PC-3 (cell line): ENCODE measurements at regions not wholly inside any gene's neighbourhood (a gene's known extent, or its start where the extent isn't known, plus 50 kb on each side); places are given as distances from the start of the nearest gene placed in this dataset.

ENCODE experiments used
- ATAC-seq: fragments of 200-7000 bp; cut with Tn5 transposase; 2 replicates; pipeline ENCODE4 v1.9.1; 2020; ENCODE audit warnings: mild to moderate bottlenecking, moderate library complexity
- BruUV-seq: library from RNA; stranded (reverse); fragments of 400-500 nt; replicated peaks from 2 replicates; lab custom pipeline; 2021; lab: Mats Ljungman, UMichigan
- CTCF ChIA-PET: fragments of 300-600 bp; sonication (Branson Sonifier 250); formaldehyde crosslinking; loops from one replicate; lab custom pipeline; 2022; ENCODE audit warnings: antibody characterized with exemption; lab: Charles Lee
- POLR2A ChIA-PET: fragments of 300-600 bp; sonication (Branson Sonifier 250); formaldehyde crosslinking; loops from one replicate; lab custom pipeline; 2022; ENCODE audit warnings: antibody characterized with exemption; ENCODE audit not compliant: unreplicated experiment; lab: Charles Lee
- DNase-seq: peaks from one replicate; pipeline ENCODE4 v3.0.0-alpha.2; 2015
- H2AFZ ChIP-seq: fragments of 300-600 bp; sonication (generic); 2 replicates; pipeline ENCODE4 v1.6.0; 2016; ENCODE audit warnings: antibody characterized with exemption, low read length
- H3F3A ChIP-seq: fragments of 300-600 bp; sonication (generic); one replicate; pipeline ENCODE4 v1.6.0; 2017; ENCODE audit warnings: antibody characterized with exemption, low read length, control low read depth, mild to moderate bottlenecking; ENCODE audit not compliant: unreplicated experiment
- H3K27ac ChIP-seq: fragments of 300-600 bp; sonication (generic); 2 replicates; pipeline ENCODE4 v1.5.1; 2016; ENCODE audit warnings: mild to moderate bottlenecking, low read length
- H3K27me3 ChIP-seq: fragments of 300-600 bp; sonication (generic); 2 replicates; pipeline ENCODE4 v1.6.1; 2016; ENCODE audit warnings: low read length, mixed read lengths
- H3K36me3 ChIP-seq: fragments of 300-600 bp; sonication (generic); 2 replicates; pipeline ENCODE4 v1.6.1; 2016; ENCODE audit warnings: low read depth, mixed run types, low read length, mixed read lengths
- H3K4me1 ChIP-seq: fragments of 300-600 bp; sonication (generic); 2 replicates; pipeline ENCODE4 v1.5.1; 2016; ENCODE audit warnings: low read length; ENCODE audit not compliant: insufficient read depth
- H3K4me2 ChIP-seq: fragments of 300-600 bp; sonication (generic); 2 replicates; pipeline ENCODE4 v1.6.0; 2016; ENCODE audit warnings: low read length
- H3K4me3 ChIP-seq: fragments of 300-600 bp; sonication (generic); 2 replicates; pipeline ENCODE4 v1.5.1; 2016; ENCODE audit warnings: mild to moderate bottlenecking, low read length, mixed read lengths
- H3K79me2 ChIP-seq: fragments of 300-600 bp; sonication (generic); 2 replicates; pipeline ENCODE4 v1.6.1; 2017; ENCODE audit warnings: low read length, mixed read lengths
- H3K9ac ChIP-seq: fragments of 300-600 bp; sonication (generic); 2 replicates; pipeline ENCODE4 v1.6.0; 2016; ENCODE audit warnings: mild to moderate bottlenecking, low read length
- H3K9me2 ChIP-seq: fragments of 300-600 bp; sonication (generic); replicated peaks from 2 replicates; pipeline ENCODE4 v1.6.1; 2016; ENCODE audit warnings: mixed run types, low read length, mixed read lengths
- H3K9me3 ChIP-seq: fragments of 300-600 bp; sonication (generic); 2 replicates; pipeline ENCODE4 v1.6.1; 2016; ENCODE audit warnings: low read length, mixed read lengths
- H4K20me1 ChIP-seq: fragments of 300-600 bp; sonication (generic); 2 replicates; pipeline ENCODE4 v1.6.1; 2016; ENCODE audit warnings: low read length, mixed read lengths
- EZH2 ChIP-seq: fragments of 300-600 bp; sonication (generic); IDR thresholded peaks from one replicate; pipeline ENCODE4 v1.6.1; 2017; ENCODE audit warnings: antibody characterized with exemption, mild to moderate bottlenecking, low read length; ENCODE audit not compliant: unreplicated experiment
- EZH2phosphoT487 ChIP-seq: fragments of 300-600 bp; sonication (generic); IDR thresholded peaks from 2 replicates; pipeline ENCODE4 v1.6.1; 2018; ENCODE audit warnings: mild to moderate bottlenecking, antibody characterized with exemption, low read length, borderline replicate concordance
- intact Hi-C: fragments of 100-400 bp; cut with micrococcal nuclease; formaldehyde crosslinking; loops from 2 replicates; pipeline ENCODE4 v1.9.0; 2023
- TF ChIP-seq, protein P1 (sequence below): fragments of 300-600 bp; sonication (generic); conservative IDR thresholded peaks from 2 replicates; pipeline ENCODE4 v1.5.1; 2017; ENCODE audit warnings: antibody characterized with exemption, low read depth, mild to moderate bottlenecking, low read length

DNA sequence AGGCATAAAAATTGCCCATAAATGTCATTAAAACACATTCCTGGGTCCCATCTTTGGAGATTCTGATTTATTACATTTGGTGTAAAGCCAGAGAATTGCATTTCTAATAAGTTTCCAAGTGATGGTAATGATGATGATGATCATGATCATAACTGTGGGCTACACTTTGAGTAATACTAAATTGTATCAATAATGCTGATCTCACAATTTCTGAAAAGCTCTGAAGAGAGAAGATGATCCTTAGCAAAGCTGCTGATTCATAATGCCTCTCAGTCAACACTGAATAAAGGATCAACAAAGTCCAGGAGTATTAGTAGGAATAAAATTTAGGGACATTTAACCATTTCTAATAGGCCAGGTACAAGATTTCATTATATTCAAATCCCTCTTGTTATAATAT, 434.5 kb downstream of the CAAP1 start:
- H3K4me3 ChIP-seq: no peak overlapping the region
- no peaks in the 10 kb centered on the region for H3K9me3 ChIP-seq
- no peaks in the 10 kb centered on the region for H3K36me3 ChIP-seq
- no peaks in the 10 kb centered on the region for H4K20me1 ChIP-seq
- POLR2A ChIA-PET: no interaction called here
- no peak for ATAC-seq
- no peaks in the 10 kb centered on the region for H3F3A ChIP-seq
- H3K27ac ChIP-seq: no peak overlapping the region
- no peaks in the 10 kb centered on the region for H3K4me1 ChIP-seq
- CTCF ChIA-PET: no interaction called here
- no peaks in the 10 kb centered on the region for H3K9me2 ChIP-seq
- no peak for DNase-seq
- no peak for TF ChIP-seq EZH2phosphoT487
- TF ChIP-seq, protein P1, sequence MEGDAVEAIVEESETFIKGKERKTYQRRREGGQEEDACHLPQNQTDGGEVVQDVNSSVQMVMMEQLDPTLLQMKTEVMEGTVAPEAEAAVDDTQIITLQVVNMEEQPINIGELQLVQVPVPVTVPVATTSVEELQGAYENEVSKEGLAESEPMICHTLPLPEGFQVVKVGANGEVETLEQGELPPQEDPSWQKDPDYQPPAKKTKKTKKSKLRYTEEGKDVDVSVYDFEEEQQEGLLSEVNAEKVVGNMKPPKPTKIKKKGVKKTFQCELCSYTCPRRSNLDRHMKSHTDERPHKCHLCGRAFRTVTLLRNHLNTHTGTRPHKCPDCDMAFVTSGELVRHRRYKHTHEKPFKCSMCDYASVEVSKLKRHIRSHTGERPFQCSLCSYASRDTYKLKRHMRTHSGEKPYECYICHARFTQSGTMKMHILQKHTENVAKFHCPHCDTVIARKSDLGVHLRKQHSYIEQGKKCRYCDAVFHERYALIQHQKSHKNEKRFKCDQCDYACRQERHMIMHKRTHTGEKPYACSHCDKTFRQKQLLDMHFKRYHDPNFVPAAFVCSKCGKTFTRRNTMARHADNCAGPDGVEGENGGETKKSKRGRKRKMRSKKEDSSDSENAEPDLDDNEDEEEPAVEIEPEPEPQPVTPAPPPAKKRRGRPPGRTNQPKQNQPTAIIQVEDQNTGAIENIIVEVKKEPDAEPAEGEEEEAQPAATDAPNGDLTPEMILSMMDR: no peak
- TF ChIP-seq EZH2: no peak
- no peak overlapping the region for H2AFZ ChIP-seq
- H3K9ac ChIP-seq: no peak overlapping the region
- H3K4me2 ChIP-seq: no peak overlapping the region
- H3K27me3 ChIP-seq: no peaks in the 10 kb centered on the region
- intact Hi-C loops: no loop called here
- no TSS peak for BruUV-seq
- no peaks in the 10 kb centered on the region for H3K79me2 ChIP-seq

DNA sequence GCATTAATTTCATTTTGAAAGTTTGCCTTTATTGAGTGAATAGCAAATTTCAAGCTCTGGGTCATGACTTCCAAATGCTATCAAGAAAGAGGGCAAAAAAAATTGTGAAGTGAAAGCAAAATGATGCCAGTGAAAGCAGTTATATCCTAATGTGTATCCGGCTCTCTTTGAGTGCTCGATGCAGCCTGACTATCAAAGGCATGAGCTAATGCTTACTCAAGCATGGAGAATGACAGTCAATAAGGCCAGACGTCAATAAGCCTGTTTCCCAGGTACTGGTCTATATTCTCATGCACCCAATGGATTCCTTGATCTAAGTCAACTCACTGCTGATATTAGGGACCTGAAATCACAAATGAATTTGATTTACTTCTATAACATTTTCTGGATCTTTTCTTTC, 435.5 kb downstream of the CAAP1 start:
- intact Hi-C loops: no loop called here
- TF ChIP-seq EZH2phosphoT487 (no peak), EZH2 (no peak)
- TF ChIP-seq, protein P1: no peak
- POLR2A ChIA-PET: no interaction called here

DNA sequence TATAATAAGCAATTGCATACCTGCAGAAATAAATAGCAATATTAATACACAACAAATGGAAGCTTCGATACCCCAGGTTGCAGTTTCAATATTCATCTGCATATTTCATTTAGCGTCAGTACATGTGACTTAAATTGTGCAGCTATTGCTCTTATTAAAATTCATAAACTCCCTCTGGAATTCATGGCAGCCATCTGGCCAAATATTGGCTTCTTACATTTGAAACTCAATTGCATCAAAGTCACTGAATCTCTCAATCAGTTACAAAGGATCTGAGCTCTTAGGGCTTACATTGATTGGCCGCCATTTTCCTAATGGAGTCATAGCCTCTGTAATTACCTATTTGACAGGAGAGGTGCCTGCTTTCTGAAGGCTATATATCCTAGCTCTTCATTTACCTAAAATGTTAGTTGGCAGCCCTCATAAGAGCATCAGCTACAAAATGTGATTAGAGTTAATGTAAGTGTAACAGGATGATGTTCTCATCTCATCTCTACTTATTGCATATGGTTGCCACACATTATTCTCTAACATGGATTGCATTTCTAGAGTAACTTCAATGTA, 453.5 kb downstream of the CAAP1 start:
- H4K20me1 ChIP-seq: no peaks in the 10 kb centered on the region
- H3K9me2 ChIP-seq: no peaks in the 10 kb centered on the region
- DNase-seq: no peak
- H3K9me3 ChIP-seq: no peaks in the 10 kb centered on the region
- H3F3A ChIP-seq: no peaks in the 10 kb centered on the region
- ATAC-seq: no peak
- CTCF ChIA-PET: no interaction called here
- TF ChIP-seq, protein P1: no peak
- TF ChIP-seq EZH2phosphoT487 (no peak), EZH2 (no peak)
- H3K79me2 ChIP-seq: no peaks in the 10 kb centered on the region
- no peaks in the 10 kb centered on the region for H3K4me1 ChIP-seq
- H3K4me3 ChIP-seq: no peak overlapping the region
- no TSS peak for BruUV-seq
- H3K9ac ChIP-seq: no peak overlapping the region
- POLR2A ChIA-PET: no interaction called here
- no peak overlapping the region for H2AFZ ChIP-seq
- intact Hi-C loops: no loop called here
- H3K36me3 ChIP-seq: no peaks in the 10 kb centered on the region
- H3K27ac ChIP-seq: no peak overlapping the region
- no peak overlapping the region for H3K4me2 ChIP-seq
- 0 out of 2 replicates have a peak, but pooled peaks cover 7% of the 10 kb centered on the region for H3K27me3 ChIP-seq

More for the DNA sequence above, 435.5 kb downstream of the CAAP1 start:
- H3K4me3 ChIP-seq: no peak overlapping the region
- H4K20me1 ChIP-seq: no peaks in the 10 kb centered on the region
- DNase-seq: no peak
- no peak for ATAC-seq
- H3K36me3 ChIP-seq: no peaks in the 10 kb centered on the region
- H3K9me2 ChIP-seq: no peaks in the 10 kb centered on the region
- H3K4me2 ChIP-seq: no peak overlapping the region
- no peak overlapping the region for H3K9ac ChIP-seq
- H3K4me1 ChIP-seq: no peaks in the 10 kb centered on the region
- no peaks in the 10 kb centered on the region for H3K27me3 ChIP-seq
- no peak overlapping the region for H2AFZ ChIP-seq
- no peak overlapping the region for H3K27ac ChIP-seq
- no TSS peak for BruUV-seq
- CTCF ChIA-PET: no interaction called here
- H3K79me2 ChIP-seq: no peaks in the 10 kb centered on the region
- H3K9me3 ChIP-seq: no peaks in the 10 kb centered on the region
- no peaks in the 10 kb centered on the region for H3F3A ChIP-seq
